ENCODE measurements at regions not wholly inside any gene's neighbourhood (a gene's known extent, or its start where the extent isn't known, plus 50 kb on each side); places are given as distances from the start of the nearest gene placed in this dataset.

- DNase-seq: no peak
Observed at GRCh38 chrX:5829469-5829868, 399.2 kb downstream of the NLGN4X start.

GRCh38 chrX:5829060-5829459, 399.6 kb downstream of the NLGN4X start:
- no peak for DNase-seq

DNA sequence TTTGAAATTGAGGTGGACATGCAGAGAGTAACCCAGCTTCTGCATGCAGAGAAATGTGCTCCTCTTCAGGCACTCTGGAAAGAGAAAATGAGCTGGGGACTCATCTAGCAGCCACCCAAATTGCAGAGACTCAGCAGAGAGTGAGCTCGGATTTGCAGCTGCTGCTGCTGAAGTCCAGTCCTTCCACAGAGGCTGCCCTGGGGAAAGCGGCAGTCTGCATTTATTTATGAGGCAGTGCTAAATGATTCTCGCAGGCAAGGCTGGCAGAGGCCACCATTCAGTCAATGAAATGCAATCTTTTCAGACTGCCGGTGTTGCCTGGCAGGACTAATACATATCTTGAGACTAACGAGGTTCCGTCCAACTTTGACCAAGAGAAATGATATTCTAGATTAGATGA, 404.8 kb downstream of the NLGN4X start:
- DNase-seq: no peak

- DNase-seq: no peak
Observed at GRCh38 chrX:5810636-5811035, 418.0 kb downstream of the NLGN4X start.

- DNase-seq: no peak
Observed at GRCh38 chrX:5807181-5807580, 421.5 kb downstream of the NLGN4X start.

- no peak for DNase-seq
Observed at GRCh38 chrX:5802391-5802790, 426.3 kb downstream of the NLGN4X start.

DNA sequence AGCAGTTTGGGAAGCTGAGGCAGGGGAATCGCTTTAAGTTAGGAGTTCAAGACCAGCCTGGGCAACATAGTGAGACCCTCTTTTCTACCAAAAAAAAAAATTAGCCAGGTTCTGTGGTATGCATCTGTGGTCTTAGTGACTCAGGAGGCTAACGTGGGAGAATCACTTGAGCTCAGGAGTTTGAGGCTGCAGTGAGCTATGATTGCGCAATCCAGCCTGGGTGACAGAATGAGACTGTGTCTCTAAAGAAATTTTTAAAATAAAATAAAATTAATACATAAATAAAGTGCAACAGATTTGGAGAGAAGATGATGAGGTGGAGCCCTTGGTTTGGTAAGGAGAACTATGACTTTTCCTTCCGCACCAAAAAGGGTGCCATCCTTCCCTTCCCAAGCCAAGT, 436.9 kb downstream of the NLGN4X start:
- DNase-seq: no peak

DNA sequence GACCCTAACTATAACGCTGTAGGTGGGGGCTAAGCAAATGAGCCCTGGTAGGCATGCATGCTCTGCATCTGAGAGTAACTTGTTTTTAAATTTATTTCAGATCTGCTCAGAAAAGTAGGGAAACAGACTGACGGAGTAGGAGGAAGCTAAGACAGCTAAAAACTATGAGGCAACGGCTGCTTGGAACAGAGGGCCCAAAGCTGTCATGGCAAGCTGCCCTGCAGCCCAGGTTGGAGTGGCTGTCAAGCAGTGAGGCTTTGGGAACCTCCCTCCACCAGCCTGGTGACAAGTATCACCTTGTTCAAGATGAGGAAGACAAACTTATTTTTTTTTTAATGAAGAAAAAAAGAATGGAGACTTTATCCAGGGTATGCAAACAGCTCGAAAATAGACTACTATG, 439.8 kb downstream of the NLGN4X start:
- no peak for DNase-seq

- DNase-seq: no peak
Observed at GRCh38 chrX:5780821-5781220, 447.8 kb downstream of the NLGN4X start.

- no peak for DNase-seq
Observed at GRCh38 chrX:5775846-5776430, 452.7 kb downstream of the NLGN4X start.

DNA sequence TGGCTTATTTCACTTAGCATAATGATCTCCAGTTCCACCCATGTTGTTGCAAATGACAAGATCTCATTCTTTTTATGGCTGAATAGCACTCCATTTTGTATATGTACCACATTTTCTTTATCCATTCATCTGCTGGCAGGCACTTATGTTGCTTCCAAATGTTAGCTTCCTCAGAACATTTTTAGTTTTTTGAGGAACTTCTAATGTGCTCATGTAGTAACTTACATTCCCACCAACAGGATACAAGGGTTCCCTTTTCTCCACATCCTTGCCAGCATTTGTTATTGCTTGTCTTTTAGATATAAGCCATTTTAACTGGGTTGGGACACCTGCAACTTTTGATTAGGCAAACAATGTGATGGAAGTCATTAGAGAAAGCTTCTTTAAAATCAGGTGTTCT, 454.2 kb downstream of the NLGN4X start:
- DNase-seq: no peak

DNA sequence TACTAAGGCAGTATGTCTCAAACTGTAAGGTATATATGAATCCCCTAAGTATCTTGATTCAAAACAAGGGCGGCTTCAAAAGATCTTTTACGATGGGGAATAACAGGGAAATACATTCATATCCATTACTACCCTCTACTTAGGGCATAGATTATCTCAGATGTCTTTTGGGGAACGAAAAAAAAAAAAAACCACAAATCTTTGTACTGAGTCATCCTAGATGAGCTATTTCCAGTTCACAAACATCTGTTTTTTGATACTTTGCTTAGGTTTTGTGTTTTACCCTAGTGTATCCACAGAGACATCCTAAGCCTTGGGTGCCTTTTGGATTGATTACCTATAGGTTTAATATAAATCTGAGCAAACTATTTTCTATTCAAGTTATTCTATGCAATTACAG, 457.2 kb downstream of the NLGN4X start:
- no peak for DNase-seq

DNA sequence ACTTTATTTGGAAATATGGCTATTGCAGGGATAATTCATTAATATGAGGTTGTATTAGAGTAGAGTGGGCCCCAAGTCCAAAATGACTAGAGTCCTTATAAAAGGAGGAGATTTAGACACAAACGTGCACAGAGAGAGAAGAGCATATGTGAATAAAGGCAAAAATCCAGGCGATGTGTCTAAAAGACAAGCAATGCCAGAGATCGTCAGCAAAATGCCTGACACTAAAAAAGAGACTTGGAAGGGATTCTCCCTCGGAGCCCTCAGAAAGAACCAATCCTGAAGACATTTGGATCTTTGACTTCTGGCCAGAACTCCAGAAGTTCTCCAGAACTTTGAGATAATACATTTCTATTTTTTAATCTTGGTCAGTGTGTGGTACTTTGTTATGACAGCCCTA, 472.1 kb downstream of the NLGN4X start:
- no peak for DNase-seq

DNA sequence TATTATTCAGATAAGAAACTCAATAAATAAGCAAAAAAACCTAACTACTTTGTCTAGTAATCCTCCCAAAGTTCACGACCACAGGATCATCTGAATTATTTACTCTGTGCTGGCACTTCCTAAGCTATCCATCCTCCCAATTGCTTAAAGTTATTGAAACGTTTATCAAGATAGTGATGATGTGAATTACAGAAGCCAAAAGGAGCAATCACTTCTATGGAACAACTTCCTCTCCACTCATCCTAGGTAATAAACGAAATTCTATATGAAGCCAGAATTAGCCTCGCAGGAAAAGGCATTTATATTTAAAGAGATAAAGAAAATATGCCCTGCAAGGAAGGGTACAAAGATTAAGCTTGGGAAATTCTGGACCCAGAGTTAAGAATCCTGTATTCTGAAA, 475.4 kb downstream of the NLGN4X start:
- DNase-seq: no peak

- DNase-seq: no peak
Observed at GRCh38 chrX:5752831-5753230, 475.8 kb downstream of the NLGN4X start.

DNA sequence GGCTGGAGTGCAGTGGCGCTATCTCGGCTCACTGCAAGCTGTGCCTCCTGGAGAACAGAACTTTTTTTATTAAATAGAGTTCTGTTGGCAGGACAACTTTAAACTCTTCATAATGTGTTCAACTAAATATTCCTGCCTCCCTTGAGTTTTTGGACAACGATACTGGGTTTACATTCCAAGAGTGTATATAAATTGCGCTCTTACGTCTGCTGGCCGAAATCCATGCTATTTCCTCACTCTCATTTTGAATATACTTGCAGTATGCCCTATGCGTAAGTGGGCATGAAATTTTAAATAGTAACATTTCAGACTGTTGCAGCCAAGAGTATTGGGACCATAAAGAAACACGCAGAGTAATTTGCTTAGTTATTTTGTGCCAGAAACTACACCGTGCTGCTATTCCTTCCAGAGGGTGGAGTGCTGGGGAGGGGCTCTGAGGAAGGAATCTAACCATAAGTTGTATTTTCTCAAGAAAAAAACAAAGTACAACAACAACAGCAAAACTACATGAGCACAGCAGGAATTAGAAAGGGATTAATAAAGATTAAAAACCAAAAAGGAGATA, 480.0 kb downstream of the NLGN4X start:
- DNase-seq: no peak

GRCh38 chrX:5746231-5746630, 482.4 kb downstream of the NLGN4X start:
- DNase-seq: no peak

- DNase-seq: no peak
Observed at GRCh38 chrX:5733501-5733900, 495.2 kb downstream of the NLGN4X start.

DNA sequence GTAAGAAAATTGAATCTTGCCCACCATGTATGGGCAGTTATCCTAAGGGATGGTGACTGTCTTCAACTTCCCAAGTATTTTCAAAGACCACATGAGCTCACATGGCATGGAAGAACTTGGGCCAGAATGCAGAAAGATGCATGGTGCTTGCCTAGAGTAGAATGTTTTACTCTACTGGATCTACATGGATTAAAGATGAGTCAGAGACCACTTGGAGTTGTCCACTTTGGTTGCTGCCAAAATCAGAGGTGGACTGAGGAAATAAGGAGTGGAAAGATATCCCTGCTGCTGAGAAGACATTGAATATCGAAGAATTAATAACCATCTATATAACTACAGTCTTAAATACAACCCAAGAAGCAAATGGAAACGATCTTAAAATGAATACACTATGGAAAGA, 498.1 kb downstream of the NLGN4X start:
- DNase-seq: no peak

GRCh38 chrX:5726224-5726623, 502.4 kb downstream of the NLGN4X start:
- no peak for DNase-seq

DNA sequence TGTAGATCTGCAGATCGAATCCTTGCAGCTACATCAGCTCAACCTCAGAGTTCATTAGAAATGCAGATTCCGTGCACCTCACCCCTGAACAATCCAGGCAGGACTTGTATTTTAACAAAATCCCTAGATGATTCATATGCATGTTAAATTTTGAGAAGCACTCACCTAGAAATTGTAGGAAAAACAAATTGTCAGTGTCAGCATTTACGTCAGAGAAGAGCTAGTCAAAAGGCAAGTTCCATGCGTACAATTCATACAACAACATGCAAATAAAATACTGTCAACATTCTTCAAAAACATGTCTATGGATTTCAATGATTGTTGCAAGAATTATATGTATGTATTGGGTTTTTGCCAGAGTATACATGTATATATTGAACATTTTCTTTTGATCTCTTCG, 504.5 kb downstream of the NLGN4X start:
- DNase-seq: no peak

- no peak for DNase-seq
Observed at GRCh38 chrX:5718651-5719050, 510.0 kb downstream of the NLGN4X start.

GRCh38 chrX:5716666-5717065, 512.0 kb downstream of the NLGN4X start:
- no peak for DNase-seq

- no peak for DNase-seq
Observed at GRCh38 chrX:5708251-5708650, 520.4 kb downstream of the NLGN4X start.

GRCh38 chrX:5702890-5703289, 525.8 kb downstream of the NLGN4X start:
- DNase-seq: no peak

DNA sequence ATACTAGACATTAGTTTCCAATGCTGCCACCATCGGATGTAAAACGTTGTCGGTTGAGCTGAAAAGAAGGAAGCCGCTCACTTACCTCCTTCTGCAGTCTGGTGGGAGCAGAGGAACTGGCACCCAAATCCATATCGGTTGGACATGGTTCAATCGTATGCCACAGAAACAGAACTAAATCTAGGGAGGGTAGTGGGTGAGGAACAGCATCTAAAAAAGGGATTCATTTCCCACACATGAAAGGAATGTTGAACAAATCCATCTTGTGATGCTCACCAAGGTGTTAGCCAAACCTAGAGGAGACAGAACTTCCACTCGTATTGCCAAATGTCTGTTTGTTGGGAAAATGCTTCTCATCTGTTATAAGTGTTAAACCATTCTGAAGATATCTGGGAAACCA, 532.7 kb downstream of the NLGN4X start:
- DNase-seq: no peak

Measured in DMS53 (cell line).